A673 (cell line): ENCODE measurements at regions not wholly inside any gene's neighbourhood (a gene's known extent, or its start where the extent isn't known, plus 50 kb on each side); places are given as distances from the start of the nearest gene placed in this dataset.

Source experiments
- BruUV-seq: library from RNA; stranded (reverse); fragments of 400-500 nt; replicated peaks from 2 replicates; lab custom pipeline; 2021; lab: Mats Ljungman, UMichigan
- CTCF ChIA-PET: fragments of 300-600 bp; sonication (Branson Sonifier 250); formaldehyde crosslinking; loops from one replicate; lab custom pipeline; 2022; ENCODE audit warnings: antibody characterized with exemption; lab: Charles Lee
- POLR2A ChIA-PET: fragments of 300-600 bp; sonication (Branson Sonifier 250); formaldehyde crosslinking; loops from one replicate; lab custom pipeline; 2022; ENCODE audit warnings: antibody characterized with exemption; ENCODE audit not compliant: low non-redundant PET; lab: Charles Lee
- DNase-seq: peaks from one replicate; pipeline ENCODE4 v3.0.0-alpha.2; 2015; ENCODE audit warnings: low spot score
- H3K27ac ChIP-seq: fragments of 200-600 bp; sonication (generic); 2 replicates; pipeline ENCODE4 v1.5.1; 2016; ENCODE audit warnings: mixed run types, low read depth, mild to moderate bottlenecking, mixed read lengths, antibody characterized with exemption, low read length; ENCODE audit not compliant: poor library complexity, severe bottlenecking
- H3K27me3 ChIP-seq: fragments of 200-600 bp; sonication (generic); replicated peaks from 2 replicates; pipeline ENCODE4 v1.6.1; 2017; ENCODE audit warnings: mixed run types, low read depth, mild to moderate bottlenecking, mixed read lengths, antibody characterized with exemption, low read length; ENCODE audit not compliant: insufficient read depth, poor library complexity
- H3K36me3 ChIP-seq: fragments of 200-600 bp; sonication (generic); 2 replicates; pipeline ENCODE4 v1.6.1; 2016; ENCODE audit warnings: mixed run types, mild to moderate bottlenecking, mixed read lengths, antibody characterized with exemption, low read length; ENCODE audit not compliant: insufficient read depth, poor library complexity, severe bottlenecking
- H3K4me1 ChIP-seq: fragments of 200-600 bp; sonication (generic); 2 replicates; pipeline ENCODE4 v1.6.1; 2017; ENCODE audit warnings: mixed run types, mild to moderate bottlenecking, mixed read lengths, antibody characterized with exemption, low read length; ENCODE audit not compliant: insufficient read depth, poor library complexity, severe bottlenecking
- H3K4me3 ChIP-seq: fragments of 200-600 bp; sonication (generic); 2 replicates; pipeline ENCODE4 v1.5.1; 2016; ENCODE audit warnings: low read depth, mixed run types, mild to moderate bottlenecking, mixed read lengths, low read length; ENCODE audit not compliant: poor library complexity, severe bottlenecking
- H3K9me3 ChIP-seq: fragments of 200-600 bp; sonication (generic); 2 replicates; pipeline ENCODE4 v1.6.1; 2016; ENCODE audit warnings: mixed run types, low read depth, mild to moderate bottlenecking, mixed read lengths, antibody characterized with exemption, low read length; ENCODE audit not compliant: poor library complexity, severe bottlenecking
- EZH2 ChIP-seq: fragments of 200-600 bp; sonication (generic); IDR thresholded peaks from 2 replicates; pipeline ENCODE4 v1.6.1; 2017; ENCODE audit warnings: borderline replicate concordance, low read depth, mild to moderate bottlenecking, mixed read lengths, antibody characterized with exemption, low read length; ENCODE audit not compliant: poor library complexity, severe bottlenecking
- intact Hi-C: fragments of 100-400 bp; cut with micrococcal nuclease; formaldehyde crosslinking; loops from one replicate; pipeline ENCODE4 v1.10.0; 2022; ENCODE audit not compliant: unreplicated experiment
- TF ChIP-seq, protein P1 (sequence below): fragments of 300-800, 200-600 bp; sonication (generic); conservative IDR thresholded peaks from 2 replicates; pipeline ENCODE4 v1.5.1; 2017; ENCODE audit warnings: low read depth, mild to moderate bottlenecking, antibody characterized with exemption, low read length, moderate library complexity, mixed read lengths

DNA sequence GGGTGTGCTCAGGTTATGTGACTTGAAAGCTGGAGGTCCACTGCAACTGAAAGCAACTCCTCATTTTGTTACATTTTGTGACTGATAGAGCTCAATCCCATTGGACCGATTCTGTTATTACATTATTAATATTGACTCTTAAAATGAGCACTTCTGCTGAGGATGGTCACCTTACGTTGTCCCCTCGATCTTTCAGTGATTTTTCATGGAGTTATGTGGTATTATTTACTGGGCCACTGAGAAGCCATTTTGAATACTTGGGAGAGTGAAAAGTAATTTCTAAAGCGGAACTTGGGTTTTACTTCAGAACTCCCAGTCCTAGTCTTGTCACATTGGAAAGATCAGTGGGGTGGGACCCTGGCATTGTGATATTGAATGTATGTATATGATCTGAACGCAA is 96.3 kb upstream of the FAM180A start:
- Histone ChIP-seq H3K27ac (no peak overlapping the region), H3K4me3 (no peak overlapping the region), H3K36me3 (no peaks in the 10 kb centered on the region), H3K9me3 (no peaks in the 10 kb centered on the region), H3K4me1 (no peaks in the 10 kb centered on the region), H3K27me3 (no peaks in the 10 kb centered on the region)
- ChIA-PET CTCF (no interaction called here), POLR2A (no interaction called here)
- BruUV-seq, result no TSS peak
- TF ChIP-seq EZH2, result no peak
- TF ChIP-seq, protein P1, sequence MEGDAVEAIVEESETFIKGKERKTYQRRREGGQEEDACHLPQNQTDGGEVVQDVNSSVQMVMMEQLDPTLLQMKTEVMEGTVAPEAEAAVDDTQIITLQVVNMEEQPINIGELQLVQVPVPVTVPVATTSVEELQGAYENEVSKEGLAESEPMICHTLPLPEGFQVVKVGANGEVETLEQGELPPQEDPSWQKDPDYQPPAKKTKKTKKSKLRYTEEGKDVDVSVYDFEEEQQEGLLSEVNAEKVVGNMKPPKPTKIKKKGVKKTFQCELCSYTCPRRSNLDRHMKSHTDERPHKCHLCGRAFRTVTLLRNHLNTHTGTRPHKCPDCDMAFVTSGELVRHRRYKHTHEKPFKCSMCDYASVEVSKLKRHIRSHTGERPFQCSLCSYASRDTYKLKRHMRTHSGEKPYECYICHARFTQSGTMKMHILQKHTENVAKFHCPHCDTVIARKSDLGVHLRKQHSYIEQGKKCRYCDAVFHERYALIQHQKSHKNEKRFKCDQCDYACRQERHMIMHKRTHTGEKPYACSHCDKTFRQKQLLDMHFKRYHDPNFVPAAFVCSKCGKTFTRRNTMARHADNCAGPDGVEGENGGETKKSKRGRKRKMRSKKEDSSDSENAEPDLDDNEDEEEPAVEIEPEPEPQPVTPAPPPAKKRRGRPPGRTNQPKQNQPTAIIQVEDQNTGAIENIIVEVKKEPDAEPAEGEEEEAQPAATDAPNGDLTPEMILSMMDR, result no peak
- no peak for DNase-seq
- intact Hi-C loops, result no loop called here

DNA sequence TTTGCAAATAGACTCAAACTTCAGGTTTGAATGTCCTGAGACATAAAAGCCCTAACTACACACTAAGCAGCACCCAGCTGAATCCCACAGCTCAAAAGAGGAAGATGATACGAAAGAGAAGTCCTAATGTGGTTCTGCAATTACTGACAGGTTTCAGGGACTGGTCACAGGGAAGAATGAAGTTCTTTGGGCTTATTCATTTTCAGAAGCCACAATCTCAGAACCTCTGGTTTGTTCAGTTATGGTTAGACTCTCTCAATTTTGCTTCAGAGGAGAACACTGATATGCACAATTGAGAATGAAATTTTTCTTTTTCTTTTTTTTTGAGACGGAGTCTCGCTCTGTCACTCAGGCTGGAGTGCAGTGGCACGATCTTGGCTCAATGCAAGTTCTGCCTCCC is 94.6 kb upstream of the FAM180A start:
- intact Hi-C loops, result no loop called here
- H3K4me1 ChIP-seq, result no peaks in the 10 kb centered on the region
- CTCF ChIA-PET, result no interaction called here
- H3K27me3 ChIP-seq, result no peaks in the 10 kb centered on the region
- POLR2A ChIA-PET, result no interaction called here
- DNase-seq, result no peak
- no peaks in the 10 kb centered on the region for H3K36me3 ChIP-seq
- BruUV-seq, result no TSS peak
- TF ChIP-seq, protein P1, result no peak
- TF ChIP-seq EZH2, result no peak
- no peak overlapping the region for H3K27ac ChIP-seq
- no peak overlapping the region for H3K4me3 ChIP-seq
- H3K9me3 ChIP-seq, result no peaks in the 10 kb centered on the region

DNA sequence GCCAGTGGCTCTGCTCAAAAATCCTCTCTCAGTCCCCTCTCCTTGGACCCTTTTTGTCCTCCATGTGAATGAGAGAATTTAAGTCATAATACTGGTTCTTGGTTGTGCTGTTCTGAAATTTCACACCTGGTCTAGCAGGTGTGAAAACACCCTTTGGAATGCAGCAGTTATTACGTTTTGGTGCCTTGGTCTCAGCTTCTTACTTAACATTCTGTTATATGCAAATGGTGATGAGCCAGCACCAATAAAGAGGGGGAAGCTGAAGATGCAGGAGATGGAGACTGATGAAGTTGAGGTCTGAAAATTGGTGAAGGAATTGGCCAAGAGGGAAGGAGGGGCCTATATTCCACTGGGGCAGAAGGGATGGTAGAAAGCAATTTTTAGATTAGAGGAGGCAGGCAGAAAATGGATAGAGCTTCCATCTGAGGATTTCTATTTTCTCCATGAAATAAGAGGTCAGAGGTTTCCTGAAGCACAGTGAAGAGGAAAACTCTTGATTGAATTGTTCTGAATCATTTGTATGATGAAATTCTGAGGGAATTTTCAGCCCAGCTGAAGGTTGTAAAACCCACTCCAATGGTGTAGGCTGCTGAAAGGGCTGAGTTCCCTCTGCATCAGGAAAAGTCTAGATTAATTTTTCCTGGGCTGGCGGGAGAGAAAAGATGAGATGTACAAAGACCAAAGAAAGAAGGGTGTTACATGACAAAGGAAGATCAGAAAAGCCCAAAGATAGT is 94.0 kb upstream of the FAM180A start:
- no peak for DNase-seq
- Histone ChIP-seq H3K27me3 (no peaks in the 10 kb centered on the region), H3K36me3 (no peaks in the 10 kb centered on the region), H3K4me3 (no peak overlapping the region), H3K9me3 (no peaks in the 10 kb centered on the region), H3K4me1 (no peaks in the 10 kb centered on the region), H3K27ac (no peak overlapping the region)
- TF ChIP-seq, protein P1, result no peak
- no peak for TF ChIP-seq EZH2
- ChIA-PET CTCF (no interaction called here), POLR2A (no interaction called here)
- no TSS peak for BruUV-seq
- intact Hi-C loops, result no loop called here
